ENCODE measurements at regions not wholly inside any gene's neighbourhood (a gene's known extent, or its start where the extent isn't known, plus 50 kb on each side); places are given as distances from the start of the nearest gene placed in this dataset.

GRCh38 chr6:8546496-8546895 is 111.2 kb upstream of the SLC35B3 start:
- Histone ChIP-seq H3K79me2 (ENCODE audit: insufficient read depth, low read length) (no peaks in the 10 kb centered on the region), H3K9me3 (replicated peaks in 1 of 2; ENCODE audit: control insufficient read depth in 1 of 2, insufficient read depth in 1 of 2, low read length in 2 of 2) (no peaks in the 10 kb centered on the region), H4K20me1 (ENCODE audit: insufficient read depth, low read length) (no peaks in the 10 kb centered on the region), H3K27ac (ENCODE audit: low read depth in 1 of 2, low read length in 2 of 2) (no peak overlapping the region), H3K4me1 (ENCODE audit: control insufficient read depth in 1 of 2, insufficient read depth in 2 of 2, low read length in 2 of 2) (no peaks in the 10 kb centered on the region), H3K4me2 (replicated peaks; ENCODE audit: extremely low read depth, low read length, poor library complexity, severe bottlenecking) (no peak overlapping the region), H2AFZ (ENCODE audit: insufficient read depth, low read depth, low read length, poor library complexity, severe bottlenecking) (no peak overlapping the region), H3K9ac (ENCODE audit: insufficient read depth, low read length, poor library complexity, severe bottlenecking) (no peak overlapping the region), H3K27me3 (ENCODE audit: control insufficient read depth in 2 of 2, insufficient read depth in 2 of 2, low read length in 2 of 2) (no peaks in the 10 kb centered on the region), H3K36me3 (replicated peaks in 1 of 2; ENCODE audit: control insufficient read depth in 1 of 2, insufficient read depth in 2 of 2, low read length in 2 of 2) (no peaks in the 10 kb centered on the region), H3K4me3 (replicated peaks in 1 of 3; ENCODE audit: low read depth in 2 of 3, low read length in 3 of 3) (no peak overlapping the region)
- no CpG with 5 or more reads among the region's 7 CpGs for WGBS (ENCODE audit: insufficient coverage)
- no peak for DNase-seq
- Mint-ChIP-seq H3K36me3 (no peaks in the 10 kb centered on the region), H3K9me3 (peaks cover 0 to 2% (median 0%) of the 10 kb centered on the region in 7 donors), H3K27me3 (ENCODE audit: low read depth in 3 of 3) (peaks cover 0 to 1% (median 0%) of the 10 kb centered on the region in 3 donors), H3K4me3 (no peak overlapping the region), H3K27ac (no peak overlapping the region), H3K4me1 (no peaks in the 10 kb centered on the region)
- TF ChIP-seq, protein P1, sequence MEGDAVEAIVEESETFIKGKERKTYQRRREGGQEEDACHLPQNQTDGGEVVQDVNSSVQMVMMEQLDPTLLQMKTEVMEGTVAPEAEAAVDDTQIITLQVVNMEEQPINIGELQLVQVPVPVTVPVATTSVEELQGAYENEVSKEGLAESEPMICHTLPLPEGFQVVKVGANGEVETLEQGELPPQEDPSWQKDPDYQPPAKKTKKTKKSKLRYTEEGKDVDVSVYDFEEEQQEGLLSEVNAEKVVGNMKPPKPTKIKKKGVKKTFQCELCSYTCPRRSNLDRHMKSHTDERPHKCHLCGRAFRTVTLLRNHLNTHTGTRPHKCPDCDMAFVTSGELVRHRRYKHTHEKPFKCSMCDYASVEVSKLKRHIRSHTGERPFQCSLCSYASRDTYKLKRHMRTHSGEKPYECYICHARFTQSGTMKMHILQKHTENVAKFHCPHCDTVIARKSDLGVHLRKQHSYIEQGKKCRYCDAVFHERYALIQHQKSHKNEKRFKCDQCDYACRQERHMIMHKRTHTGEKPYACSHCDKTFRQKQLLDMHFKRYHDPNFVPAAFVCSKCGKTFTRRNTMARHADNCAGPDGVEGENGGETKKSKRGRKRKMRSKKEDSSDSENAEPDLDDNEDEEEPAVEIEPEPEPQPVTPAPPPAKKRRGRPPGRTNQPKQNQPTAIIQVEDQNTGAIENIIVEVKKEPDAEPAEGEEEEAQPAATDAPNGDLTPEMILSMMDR (IDR thresholded peaks at IDR 0.05): no peak
- intact Hi-C loops (cut with micrococcal nuclease): no loop called here

GRCh38 chr6:8545336-8545735 is 110.0 kb upstream of the SLC35B3 start:
- WGBS (ENCODE audit: insufficient coverage): 100% methylated on average over 1 of the region's 1 CpG
- no peak overlapping the region for H3K4me2 ChIP-seq (replicated peaks; ENCODE audit: extremely low read depth, low read length, poor library complexity, severe bottlenecking)
- H3K4me3 ChIP-seq (replicated peaks in 1 of 3; ENCODE audit: low read depth in 2 of 3, low read length in 3 of 3): no peak overlapping the region
- H3K36me3 ChIP-seq (replicated peaks in 1 of 2; ENCODE audit: control insufficient read depth in 1 of 2, insufficient read depth in 2 of 2, low read length in 2 of 2): no peaks in the 10 kb centered on the region
- DNase-seq: no peak
- intact Hi-C loops (cut with micrococcal nuclease): no loop called here
- H4K20me1 ChIP-seq (ENCODE audit: insufficient read depth, low read length): no peaks in the 10 kb centered on the region
- H2AFZ ChIP-seq (ENCODE audit: insufficient read depth, low read depth, low read length, poor library complexity, severe bottlenecking): no peak overlapping the region
- no peaks in the 10 kb centered on the region for H3K4me1 ChIP-seq (ENCODE audit: control insufficient read depth in 1 of 2, insufficient read depth in 2 of 2, low read length in 2 of 2)
- H3K9me3 Mint-ChIP-seq: peaks cover 0 to 5% (median 0%) of the 10 kb centered on the region in 7 donors
- TF ChIP-seq, protein P1 (IDR thresholded peaks at IDR 0.05): no peak
- H3K4me1 Mint-ChIP-seq: no peaks in the 10 kb centered on the region
- no peaks in the 10 kb centered on the region for H3K27me3 ChIP-seq (ENCODE audit: control insufficient read depth in 2 of 2, insufficient read depth in 2 of 2, low read length in 2 of 2)
- H3K9ac ChIP-seq (ENCODE audit: insufficient read depth, low read length, poor library complexity, severe bottlenecking): no peak overlapping the region
- no peaks in the 10 kb centered on the region for H3K9me3 ChIP-seq (replicated peaks in 1 of 2; ENCODE audit: control insufficient read depth in 1 of 2, insufficient read depth in 1 of 2, low read length in 2 of 2)
- H3K79me2 ChIP-seq (ENCODE audit: insufficient read depth, low read length): no peaks in the 10 kb centered on the region
- no peaks in the 10 kb centered on the region for H3K27me3 Mint-ChIP-seq (ENCODE audit: low read depth in 3 of 3)
- H3K27ac ChIP-seq (ENCODE audit: low read depth in 1 of 2, low read length in 2 of 2): no peak overlapping the region
- no peaks in the 10 kb centered on the region for H3K36me3 Mint-ChIP-seq
- no peak overlapping the region for H3K4me3 Mint-ChIP-seq
- no peak overlapping the region for H3K27ac Mint-ChIP-seq
